Heart left ventricle (tissue), 13 donors: ENCODE measurements at regions not wholly inside any gene's neighbourhood (a gene's known extent, or its start where the extent isn't known, plus 50 kb on each side); places are given as distances from the start of the nearest gene placed in this dataset.
"Not testable (repeated sequence)": the region's sequence is repeated elsewhere in the genome, so short reads cannot be mapped to it uniquely, and the experiment has no call there.

Experiments used
- POLR2A ChIP-seq, 2 donors: fragments of 450-650 bp; IDR thresholded peaks; one replicate each; pipeline ENCODE4 v1.6.1; 2017; ENCODE audit warnings: antibody characterized with exemption in 2 of 2, mild to moderate bottlenecking in 2 of 2, moderate library complexity in 2 of 2
- TF ChIP-seq, protein P1 (sequence below), 12 donors: fragments of 200-600 bp; sonication (generic) in 4 of 12; IDR thresholded peaks; one replicate each; pipeline versions ENCODE4 v1.5.0 to v1.8.0; 2018 to 2022; ENCODE audit warnings: antibody characterized with exemption in 12 of 12, mild to moderate bottlenecking in 5 of 12
- donor health status: ischemic (EF 13 %, LVEDD 7.1; RV severe dilation, severe dysfunction).
- donor health status: DM: no; HTN: yes; CAD: no.
- donor health status: DM: no; HTN: no; CAD: no.
- donor health status: ischemic (EF 25% LVEDD 6.9; RV normal size, moderate dysfunction).
- donor health status: ischemic (EF 25% LVEDD 5.7; RV mildly dilated, moderate dysfunction).
- donor health status: ischemic (EF 35%, LVEDD 5.7; RV mildly dilated, moderate dysfunction).
- donor health status: nonischemic (EF 11% LVEDD 7.7; RV severe dilation, severe dysfunction).
- donor health status: DM: yes; HTN: yes; CAD: no.
- donor health status: PGD.
- donor health status: ischemic (EF 29% LVEDD 5.4; RV normal size, mild dysfunction).
- donor health status: nonischemic (EF 23%, LVEDD 6.1; RV moderate dilation, normal function).

DNA sequence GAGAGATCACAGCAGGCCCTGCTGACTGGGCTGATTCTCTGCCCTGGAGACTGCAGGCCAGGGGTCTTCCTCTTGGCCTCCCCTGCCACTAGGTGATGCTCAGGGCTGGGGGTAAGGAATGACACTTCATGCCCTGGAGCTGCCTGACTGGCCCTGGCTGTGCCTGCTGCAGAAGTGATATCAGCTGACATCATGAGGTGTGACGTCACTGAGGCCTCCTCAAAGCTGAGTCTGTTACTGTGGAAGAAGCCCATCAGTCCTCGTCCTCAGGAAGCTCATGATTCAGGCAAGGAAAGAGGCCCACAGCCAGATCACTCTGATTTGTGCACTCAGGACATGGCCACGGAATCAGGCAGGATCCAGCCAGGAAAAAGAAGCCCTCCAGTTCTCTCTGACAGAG lies 283.8 kb upstream of the WSB1 start:
- TF ChIP-seq, protein P1, sequence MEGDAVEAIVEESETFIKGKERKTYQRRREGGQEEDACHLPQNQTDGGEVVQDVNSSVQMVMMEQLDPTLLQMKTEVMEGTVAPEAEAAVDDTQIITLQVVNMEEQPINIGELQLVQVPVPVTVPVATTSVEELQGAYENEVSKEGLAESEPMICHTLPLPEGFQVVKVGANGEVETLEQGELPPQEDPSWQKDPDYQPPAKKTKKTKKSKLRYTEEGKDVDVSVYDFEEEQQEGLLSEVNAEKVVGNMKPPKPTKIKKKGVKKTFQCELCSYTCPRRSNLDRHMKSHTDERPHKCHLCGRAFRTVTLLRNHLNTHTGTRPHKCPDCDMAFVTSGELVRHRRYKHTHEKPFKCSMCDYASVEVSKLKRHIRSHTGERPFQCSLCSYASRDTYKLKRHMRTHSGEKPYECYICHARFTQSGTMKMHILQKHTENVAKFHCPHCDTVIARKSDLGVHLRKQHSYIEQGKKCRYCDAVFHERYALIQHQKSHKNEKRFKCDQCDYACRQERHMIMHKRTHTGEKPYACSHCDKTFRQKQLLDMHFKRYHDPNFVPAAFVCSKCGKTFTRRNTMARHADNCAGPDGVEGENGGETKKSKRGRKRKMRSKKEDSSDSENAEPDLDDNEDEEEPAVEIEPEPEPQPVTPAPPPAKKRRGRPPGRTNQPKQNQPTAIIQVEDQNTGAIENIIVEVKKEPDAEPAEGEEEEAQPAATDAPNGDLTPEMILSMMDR (IDR thresholded peaks at IDR 0.05) = not testable (repeated sequence)
- TF ChIP-seq POLR2A (IDR thresholded peaks at IDR 0.05) = not testable (repeated sequence)
